Activated effector memory CD4-positive, alpha-beta T cell treated with Interleukin-2 at 50 U/mL for 16 hours (primary cell): ENCODE measurements at regions not wholly inside any gene's neighbourhood (a gene's known extent, or its start where the extent isn't known, plus 50 kb on each side); places are given as distances from the start of the nearest gene placed in this dataset.
"Not testable (repeated sequence)": the region's sequence is repeated elsewhere in the genome, so short reads cannot be mapped to it uniquely, and the experiment has no call there.

ENCODE experiments used
- DNase-seq: peaks from one replicate; pipeline ENCODE4 v3.0.0-alpha.2; 2020

- no peak for DNase-seq
These were observed 227.9 kb downstream of the KTN1 start for GRCh38 chr14:55807881-55808379.

DNA sequence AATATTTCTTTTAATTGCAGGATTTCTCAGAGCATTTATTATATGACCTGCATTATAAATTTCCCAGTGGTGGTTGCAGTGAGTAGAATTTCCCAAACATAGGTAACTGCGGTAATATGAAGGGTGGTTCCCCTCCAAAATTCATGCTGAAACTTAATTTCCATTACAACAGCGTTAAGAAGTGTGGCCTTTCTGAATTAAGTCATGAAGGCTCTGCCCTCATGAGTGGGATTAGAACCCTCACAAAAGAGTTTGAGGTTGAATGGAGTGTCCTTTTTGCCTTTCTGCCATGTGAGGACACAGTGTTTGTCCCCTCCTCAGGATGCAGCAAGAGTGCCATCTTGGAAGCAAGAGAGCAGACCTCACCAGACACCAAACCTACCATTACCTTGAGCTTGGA, 233.6 kb downstream of the KTN1 start:
- DNase-seq = no peak

DNA sequence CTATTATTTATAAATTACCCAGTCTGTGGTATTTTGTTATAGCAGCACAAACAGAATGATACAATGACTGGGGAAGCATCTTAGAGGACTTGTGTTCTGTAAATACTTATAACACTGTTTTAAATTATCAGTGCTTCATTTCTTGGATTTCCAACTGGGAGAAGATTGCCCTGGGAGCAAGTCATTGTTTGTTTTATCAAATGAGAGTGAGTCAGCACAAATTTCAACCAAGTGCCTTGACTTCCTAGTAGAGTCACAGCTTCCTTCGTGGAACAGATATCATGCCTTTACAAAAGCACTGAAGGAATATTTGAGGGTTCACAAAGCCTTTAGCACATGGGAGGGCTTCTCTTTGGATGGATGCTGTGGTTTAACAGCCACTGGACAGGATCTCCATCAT, 234.1 kb downstream of the KTN1 start:
- no peak for DNase-seq

DNA sequence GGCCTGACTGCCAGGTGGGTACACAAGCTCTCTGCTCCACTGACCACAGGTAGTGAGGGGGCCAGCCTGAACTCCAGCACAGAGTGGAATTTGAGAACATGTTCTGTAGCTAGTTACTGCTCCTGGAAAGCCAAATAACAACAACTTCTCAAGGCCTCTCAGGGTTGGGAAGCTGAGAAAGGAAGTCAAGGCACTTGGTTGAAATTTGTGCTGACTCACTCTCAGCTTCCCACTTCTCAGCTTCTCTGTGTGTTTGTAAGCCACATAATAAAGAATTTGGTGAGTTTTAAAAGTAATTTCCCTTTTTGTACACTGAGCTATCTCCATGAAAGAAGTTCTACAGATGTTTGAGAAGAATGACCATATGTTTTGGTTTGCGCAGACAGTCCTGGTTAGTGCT, 234.9 kb downstream of the KTN1 start:
- DNase-seq = no peak

- no peak for DNase-seq
These were observed 236.2 kb downstream of the KTN1 start for GRCh38 chr14:55816225-55816624.

DNA sequence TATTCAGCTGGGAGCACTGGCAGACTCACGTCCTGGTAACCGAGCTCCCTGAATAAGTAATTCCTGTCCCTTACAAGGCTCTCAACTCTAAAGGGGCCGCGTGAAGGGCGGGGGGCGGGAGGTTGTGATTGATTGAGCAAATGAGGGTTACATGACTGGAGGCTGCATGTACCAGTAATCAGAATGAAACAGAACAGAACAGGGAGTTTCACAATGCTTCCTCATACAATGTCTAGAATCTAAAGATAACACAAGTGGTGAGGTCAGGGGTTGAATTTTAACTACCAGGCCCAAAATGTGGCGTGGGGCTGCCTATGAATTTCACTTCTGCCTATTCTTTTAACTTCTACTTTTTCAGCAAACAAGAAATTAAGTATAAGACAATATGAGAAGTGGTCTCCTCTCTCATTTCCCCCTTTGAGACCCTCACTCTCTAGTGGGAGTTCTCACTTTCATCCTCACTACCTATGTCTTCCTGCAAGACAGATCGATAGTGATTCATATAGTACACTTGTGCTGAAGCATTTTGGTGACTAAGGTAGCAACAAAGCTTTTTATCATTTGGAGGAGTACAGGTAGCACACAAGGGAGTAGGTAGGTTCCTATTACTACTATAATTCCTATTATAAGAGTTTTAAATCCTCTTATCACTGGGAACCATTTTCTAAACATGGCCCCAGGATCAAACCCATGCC, 239.8 kb downstream of the KTN1 start:
- no peak for DNase-seq

DNA sequence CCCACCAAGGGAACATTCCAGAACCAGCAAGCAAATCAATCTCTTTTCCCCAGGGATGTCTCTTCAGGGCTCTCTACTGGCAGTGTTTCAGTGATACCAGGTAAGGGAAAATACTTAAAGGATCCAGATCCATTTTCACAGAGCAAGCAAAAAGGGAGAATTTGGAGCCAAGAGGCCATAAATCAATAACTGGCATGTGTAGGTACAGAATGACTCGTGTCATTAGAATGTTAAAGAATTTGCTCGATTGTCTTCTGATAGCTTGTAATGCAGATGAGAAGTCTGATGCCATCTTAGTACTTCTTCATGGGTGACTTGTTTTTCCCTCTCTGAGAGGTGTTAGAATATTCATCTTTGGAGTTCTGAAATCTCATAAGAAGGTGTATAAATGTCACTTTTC, 242.9 kb downstream of the KTN1 start:
- DNase-seq = no peak

DNA sequence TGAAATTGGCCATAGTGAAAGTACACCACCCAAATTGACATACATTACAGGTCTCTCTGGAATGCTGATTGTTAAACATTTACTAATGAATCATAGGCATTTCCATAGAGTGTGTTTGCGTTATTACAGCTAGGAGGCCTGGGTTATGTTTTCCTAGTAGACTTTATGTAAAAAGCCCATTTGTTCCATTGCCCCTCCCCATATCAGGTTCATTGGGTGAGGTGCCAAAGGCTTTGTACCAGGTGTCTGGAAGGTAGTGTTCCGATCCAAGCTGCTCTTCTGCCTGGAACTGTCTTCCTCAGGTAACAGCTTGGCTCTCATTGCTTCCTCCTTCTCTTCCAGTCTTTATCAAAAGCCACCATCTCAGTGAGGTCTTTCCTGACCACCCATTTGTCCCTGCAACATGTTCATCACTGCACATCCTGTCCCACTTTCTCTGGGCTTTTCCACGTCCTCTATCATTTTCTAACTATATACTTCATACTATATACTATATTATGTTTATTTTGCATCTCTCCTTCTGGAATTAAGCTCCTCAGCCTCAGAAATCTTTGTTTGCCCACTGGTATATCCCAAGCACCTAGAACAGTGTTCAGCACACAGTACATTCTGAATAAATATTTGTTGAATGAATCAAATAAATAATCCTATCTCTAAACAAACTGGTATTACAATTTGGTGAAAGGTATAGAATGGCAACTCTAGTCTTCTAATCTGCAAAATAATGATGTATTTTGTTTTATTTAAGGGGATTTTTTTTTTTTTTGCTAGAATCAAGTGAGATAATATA, 252.3 kb downstream of the KTN1 start:
- DNase-seq = no peak

GRCh38 chr14:55832974-55833373, 253.0 kb downstream of the KTN1 start:
- DNase-seq = no peak

GRCh38 chr14:55834390-55834789, 254.4 kb downstream of the KTN1 start:
- DNase-seq = no peak

DNA sequence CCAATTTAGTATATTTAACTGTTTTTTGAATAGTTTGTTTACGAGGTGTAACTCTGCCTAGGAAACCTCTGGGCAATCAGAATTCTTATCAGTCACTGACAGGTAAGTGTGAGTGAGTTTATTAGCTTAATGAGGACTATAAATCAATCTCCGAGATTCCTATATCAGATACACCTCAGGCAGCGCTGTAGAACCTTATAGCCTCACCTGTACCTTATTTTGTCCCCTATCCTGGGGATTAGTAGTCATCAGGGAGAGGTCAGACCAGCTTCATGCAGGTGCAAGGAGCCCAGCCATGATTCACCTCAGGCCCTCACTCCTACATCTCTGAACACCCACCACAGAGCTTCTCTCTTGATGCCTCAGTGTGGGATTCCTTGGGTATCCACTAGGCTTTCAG, 256.0 kb downstream of the KTN1 start:
- DNase-seq = no peak

- DNase-seq = no peak
These were observed 257.5 kb downstream of the KTN1 start for GRCh38 chr14:55837467-55837866.

DNA sequence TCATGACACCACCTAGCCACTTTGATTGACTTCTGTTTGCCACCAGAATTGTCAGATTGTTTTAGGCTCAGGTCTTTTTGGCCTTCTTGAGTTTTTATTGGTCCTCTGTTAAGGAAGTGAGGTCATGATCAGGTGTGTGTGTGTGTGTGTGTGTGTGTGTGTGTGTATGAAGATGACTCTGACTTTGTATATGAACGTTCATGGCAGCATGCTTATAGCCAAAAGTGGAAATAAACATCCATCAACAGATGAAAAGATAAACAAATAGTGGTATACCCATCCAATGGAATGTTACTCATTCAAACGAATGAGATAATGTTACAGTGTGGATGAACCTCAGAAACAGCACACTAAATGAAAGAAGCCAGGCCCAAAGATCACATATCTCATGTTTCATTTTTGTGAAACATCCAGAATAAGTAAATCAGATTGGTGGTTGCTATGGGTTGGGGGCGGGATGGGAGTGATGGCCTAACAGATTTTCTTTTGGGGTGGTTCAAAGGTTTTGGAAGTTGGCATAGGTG, 258.6 kb downstream of the KTN1 start:
- DNase-seq = no peak

GRCh38 chr14:55839301-55839947, 259.4 kb downstream of the KTN1 start:
- not testable (repeated sequence) for DNase-seq

- no peak for DNase-seq
These were observed 260.8 kb downstream of the KTN1 start for GRCh38 chr14:55840821-55841220.

- DNase-seq = no peak
These were observed 261.6 kb downstream of the KTN1 start for GRCh38 chr14:55841625-55842024.

- DNase-seq = no peak
These were observed 263.9 kb downstream of the KTN1 start for GRCh38 chr14:55843718-55844403.

DNA sequence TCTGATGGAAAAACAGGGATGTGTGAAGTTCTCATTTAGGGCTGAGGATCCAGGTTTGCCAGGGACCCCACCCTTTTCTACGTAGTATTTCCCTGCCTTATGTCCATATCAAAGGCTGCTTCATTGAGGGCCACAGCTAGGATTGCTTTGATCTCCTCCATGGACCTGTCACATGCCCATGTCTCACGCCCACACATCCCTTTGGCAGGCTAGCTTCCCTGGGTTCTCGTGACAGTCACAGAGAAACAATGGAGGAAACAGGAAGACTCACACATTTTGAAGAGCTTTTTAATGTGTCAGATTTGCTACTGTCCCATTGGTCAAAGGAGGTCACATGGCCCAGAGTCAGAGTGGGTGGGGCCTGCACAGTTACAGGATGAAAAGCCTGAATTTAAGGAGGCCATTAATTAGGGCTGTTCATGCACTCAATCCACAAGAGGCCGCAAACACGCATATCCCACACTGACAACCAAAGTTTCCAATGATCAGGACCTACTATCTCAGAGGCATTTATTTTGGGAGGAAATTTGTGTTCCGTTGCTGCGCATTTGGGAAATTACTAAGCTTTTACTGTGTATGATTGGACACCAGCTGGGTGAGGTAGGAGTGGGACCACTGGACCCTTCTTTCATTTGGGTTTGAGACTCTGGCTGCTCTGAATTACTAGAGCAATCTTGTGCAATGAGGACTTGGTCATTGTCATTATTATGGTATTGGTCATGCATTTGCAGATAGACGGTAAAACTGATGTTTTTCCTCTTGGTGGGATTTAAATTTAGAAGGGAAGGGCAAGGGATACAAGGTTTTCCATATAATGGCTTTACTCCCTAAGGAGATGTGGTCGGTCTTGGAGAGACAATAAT, 266.2 kb downstream of the KTN1 start:
- DNase-seq = no peak

GRCh38 chr14:55846826-55847446, 266.9 kb downstream of the KTN1 start:
- no peak for DNase-seq

DNA sequence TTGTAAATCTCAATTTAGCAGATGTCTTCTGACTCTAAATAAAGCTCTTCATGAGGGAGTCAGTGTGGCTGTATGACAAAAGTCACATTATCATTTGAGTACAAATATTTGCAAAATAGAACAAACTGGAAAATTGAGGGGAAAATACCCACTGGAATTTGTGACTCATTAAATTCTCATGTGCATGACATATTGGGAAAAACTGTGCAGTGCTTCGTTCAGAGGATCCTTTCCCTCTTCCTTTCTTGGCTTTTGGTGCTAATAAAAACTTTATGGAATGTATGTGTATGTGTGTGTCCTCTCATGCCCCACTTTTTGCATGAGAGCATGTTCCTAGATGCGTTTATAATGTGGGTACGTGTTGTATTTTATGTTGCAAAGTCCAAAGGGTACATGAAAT, 267.8 kb downstream of the KTN1 start:
- no peak for DNase-seq

DNA sequence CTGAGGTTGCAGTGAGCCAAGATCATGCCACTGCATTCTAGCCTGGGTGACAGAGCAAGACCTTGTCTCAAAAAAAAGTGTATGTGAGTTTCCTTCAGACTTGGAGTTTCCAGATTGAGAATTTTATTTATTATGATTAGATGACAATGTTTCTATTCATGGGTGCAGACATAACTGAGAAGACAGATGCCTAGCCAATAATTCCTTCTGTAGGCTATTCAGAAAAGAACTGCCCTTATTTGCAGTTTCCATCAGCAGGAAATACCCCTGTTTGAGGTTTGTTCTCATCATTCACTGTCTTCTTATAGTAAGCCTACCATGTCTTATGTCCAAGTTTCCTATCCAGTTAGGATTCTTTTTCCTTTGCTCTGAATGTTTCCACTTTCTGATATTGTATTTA, 269.0 kb downstream of the KTN1 start:
- DNase-seq = no peak

- DNase-seq = no peak
These were observed 268.4 kb upstream of the PELI2 start for GRCh38 chr14:55849833-55850232.
